ENCODE measurements at regions not wholly inside any gene's neighbourhood (a gene's known extent, or its start where the extent isn't known, plus 50 kb on each side); places are given as distances from the start of the nearest gene placed in this dataset.

DNA sequence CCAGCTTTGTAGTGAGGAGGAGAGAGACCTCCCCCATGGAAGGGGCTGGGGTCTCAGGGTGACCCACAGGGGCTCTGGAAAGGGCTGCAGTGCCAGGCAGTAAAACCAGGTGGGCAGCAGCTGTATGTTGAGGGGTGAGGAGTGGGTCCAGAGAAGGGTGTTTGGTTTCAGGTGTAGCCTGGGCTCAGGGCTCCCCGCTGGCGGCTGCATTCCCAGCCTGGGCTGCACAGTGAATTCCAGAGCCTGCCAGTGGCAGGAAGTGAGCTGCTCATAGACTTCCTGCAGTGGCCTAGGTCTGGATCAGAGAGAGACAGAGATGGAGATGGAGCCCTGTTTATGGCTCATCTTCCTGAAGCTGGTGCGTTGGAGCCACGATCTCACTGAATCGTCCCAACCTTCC, 356.4 kb downstream of the PTPRU start:
- in situ Hi-C loops (cut with HindIII; ENCODE audit: extremely low pct_ligation_motif_present, low pct_unique_long_range_greater_than_20kb) (no loop called here), intact Hi-C loops (cut with micrococcal nuclease; ENCODE audit: unreplicated experiment) (no loop called here)
- no TSS peak for BruUV-seq (replicated peaks)
- TF ChIP-seq, protein P1, sequence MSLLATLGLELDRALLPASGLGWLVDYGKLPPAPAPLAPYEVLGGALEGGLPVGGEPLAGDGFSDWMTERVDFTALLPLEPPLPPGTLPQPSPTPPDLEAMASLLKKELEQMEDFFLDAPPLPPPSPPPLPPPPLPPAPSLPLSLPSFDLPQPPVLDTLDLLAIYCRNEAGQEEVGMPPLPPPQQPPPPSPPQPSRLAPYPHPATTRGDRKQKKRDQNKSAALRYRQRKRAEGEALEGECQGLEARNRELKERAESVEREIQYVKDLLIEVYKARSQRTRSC (CRISPR knock-in tag; IDR thresholded peaks at IDR 0.05; ENCODE audit: low read depth) = no peak
- no peak for TF ChIP-seq ZNF780A (CRISPR knock-in tag; IDR thresholded peaks at IDR 0.05)
- no peak for TF ChIP-seq CAMTA2 (CRISPR knock-in tag; IDR thresholded peaks at IDR 0.05; ENCODE audit: borderline replicate concordance)
- TF ChIP-seq SP4 (CRISPR knock-in tag; IDR thresholded peaks at IDR 0.05) = no peak
- no peak for TF ChIP-seq ZNF616 (CRISPR knock-in tag; IDR thresholded peaks at IDR 0.05; ENCODE audit: low read depth)
- no peak for TF ChIP-seq HMGA1 (CRISPR knock-in tag; conservative IDR thresholded peaks at IDR 0.05)
- no peak for TF ChIP-seq ZNF652 (CRISPR knock-in tag; IDR thresholded peaks at IDR 0.05; ENCODE audit: borderline replicate concordance, low read depth)
- TF ChIP-seq ZNF446 (CRISPR knock-in tag; IDR thresholded peaks at IDR 0.05) = no peak
- no peak for TF ChIP-seq SRY (CRISPR knock-in tag; IDR thresholded peaks at IDR 0.05)
- TF ChIP-seq TBX3 (IDR thresholded peaks at IDR 0.05; ENCODE audit: borderline replicate concordance) = no peak
- H2AFZ ChIP-seq (ENCODE audit: low read length) = no peak overlapping the region
- H3K27ac ChIP-seq (ENCODE audit: extremely low read length, insufficient read depth, low read length) = no peak overlapping the region
- no peak overlapping the region for H3K4me3 ChIP-seq (replicated peaks in 1 of 3; ENCODE audit: insufficient read depth in 1 of 3, low read depth in 2 of 3, low read length in 3 of 3)
- WGBS (ENCODE audit: low lambda C conversion rate) = 0% methylated on average over 3 of the region's 5 CpGs
- H3K79me2 ChIP-seq (ENCODE audit: insufficient read depth, low read length) = no peaks in the 10 kb centered on the region
- DNase-seq (ENCODE audit: low spot score) (no peak), ATAC-seq (no peak; the same call in 2 of the 3 replicates), FAIRE-seq (no peak)
- H3K36me3 ChIP-seq (replicated peaks in 1 of 2; ENCODE audit: control insufficient read depth in 1 of 2, insufficient read depth in 2 of 2, low read length in 2 of 2) = no peaks in the 10 kb centered on the region
- H3K9me3 ChIP-seq (ENCODE audit: low read length) = no peaks in the 10 kb centered on the region
- no peaks in the 10 kb centered on the region for H4K20me1 ChIP-seq (ENCODE audit: insufficient read depth, low read length)
- no peaks in the 10 kb centered on the region; a peak in 2 of 5 replicates for H3K27me3 ChIP-seq (ENCODE audit: control insufficient read depth in 1 of 2, insufficient read depth in 2 of 2, low read length in 2 of 2)
- no peaks in the 10 kb centered on the region for H3K4me1 ChIP-seq (ENCODE audit: insufficient read depth, low read length)
- H3K4me2 ChIP-seq (ENCODE audit: low read depth, low read length) = no peak overlapping the region
- H3K9ac ChIP-seq (ENCODE audit: insufficient read depth, low read depth, low read length) = no peak overlapping the region
- ChIA-PET CTCF (ENCODE audit: low intra/inter-chr PET ratio, low total read pairs) (no interaction called here), POLR2A (no interaction called here)

DNA sequence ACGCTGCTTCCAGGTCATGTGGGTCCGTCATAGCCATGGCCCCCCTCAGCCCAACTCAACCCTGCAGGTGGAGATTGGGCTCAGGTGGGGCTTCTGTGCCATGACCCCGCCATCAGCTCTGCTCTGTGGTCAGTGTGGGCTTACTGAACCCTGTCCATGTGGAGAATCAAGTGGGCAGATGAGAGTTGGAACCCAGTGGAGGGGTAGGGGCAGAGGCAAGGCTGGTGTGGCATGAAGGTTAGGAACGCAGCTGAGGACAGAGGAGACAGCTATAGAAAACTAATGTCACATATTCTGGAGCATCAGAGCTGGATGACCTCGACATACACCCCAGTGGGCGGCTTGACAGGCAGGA, 355.9 kb downstream of the PTPRU start:
- Histone ChIP-seq H3K9me3 (ENCODE audit: low read length) (no peaks in the 10 kb centered on the region), H3K79me2 (ENCODE audit: insufficient read depth, low read length) (no peaks in the 10 kb centered on the region), H3K27ac (ENCODE audit: extremely low read length, insufficient read depth, low read length) (no peak overlapping the region), H3K9ac (ENCODE audit: insufficient read depth, low read depth, low read length) (no peak overlapping the region), H3K4me2 (ENCODE audit: low read depth, low read length) (no peak overlapping the region), H3K27me3 (ENCODE audit: control insufficient read depth in 1 of 2, insufficient read depth in 2 of 2, low read length in 2 of 2) (no peaks in the 10 kb centered on the region; a peak in 2 of 5 replicates), H3K4me3 (replicated peaks in 1 of 3; ENCODE audit: insufficient read depth in 1 of 3, low read depth in 2 of 3, low read length in 3 of 3) (no peak overlapping the region), H3K4me1 (ENCODE audit: insufficient read depth, low read length) (no peaks in the 10 kb centered on the region), H4K20me1 (ENCODE audit: insufficient read depth, low read length) (no peaks in the 10 kb centered on the region), H2AFZ (ENCODE audit: low read length) (no peak overlapping the region), H3K36me3 (replicated peaks in 1 of 2; ENCODE audit: control insufficient read depth in 1 of 2, insufficient read depth in 2 of 2, low read length in 2 of 2) (no peaks in the 10 kb centered on the region)
- intact Hi-C loops (cut with micrococcal nuclease; ENCODE audit: unreplicated experiment) = no loop called here
- WGBS (ENCODE audit: low lambda C conversion rate) = 3% methylated on average over 4 of the region's 6 CpGs
- ChIA-PET POLR2A (no interaction called here), CTCF (ENCODE audit: low intra/inter-chr PET ratio, low total read pairs) (no interaction called here)
- no peak for DNase-seq (ENCODE audit: low spot score)
- FAIRE-seq = no peak
- BruUV-seq (replicated peaks) = no TSS peak
- TF ChIP-seq ZNF33B (CRISPR knock-in tag; IDR thresholded peaks at IDR 0.05) = no peak
- TF ChIP-seq, protein P2, sequence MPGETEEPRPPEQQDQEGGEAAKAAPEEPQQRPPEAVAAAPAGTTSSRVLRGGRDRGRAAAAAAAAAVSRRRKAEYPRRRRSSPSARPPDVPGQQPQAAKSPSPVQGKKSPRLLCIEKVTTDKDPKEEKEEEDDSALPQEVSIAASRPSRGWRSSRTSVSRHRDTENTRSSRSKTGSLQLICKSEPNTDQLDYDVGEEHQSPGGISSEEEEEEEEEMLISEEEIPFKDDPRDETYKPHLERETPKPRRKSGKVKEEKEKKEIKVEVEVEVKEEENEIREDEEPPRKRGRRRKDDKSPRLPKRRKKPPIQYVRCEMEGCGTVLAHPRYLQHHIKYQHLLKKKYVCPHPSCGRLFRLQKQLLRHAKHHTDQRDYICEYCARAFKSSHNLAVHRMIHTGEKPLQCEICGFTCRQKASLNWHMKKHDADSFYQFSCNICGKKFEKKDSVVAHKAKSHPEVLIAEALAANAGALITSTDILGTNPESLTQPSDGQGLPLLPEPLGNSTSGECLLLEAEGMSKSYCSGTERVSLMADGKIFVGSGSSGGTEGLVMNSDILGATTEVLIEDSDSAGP (CRISPR knock-in tag; IDR thresholded peaks at IDR 0.05; ENCODE audit: borderline replicate concordance) = no peak
- TF ChIP-seq, protein P3, sequence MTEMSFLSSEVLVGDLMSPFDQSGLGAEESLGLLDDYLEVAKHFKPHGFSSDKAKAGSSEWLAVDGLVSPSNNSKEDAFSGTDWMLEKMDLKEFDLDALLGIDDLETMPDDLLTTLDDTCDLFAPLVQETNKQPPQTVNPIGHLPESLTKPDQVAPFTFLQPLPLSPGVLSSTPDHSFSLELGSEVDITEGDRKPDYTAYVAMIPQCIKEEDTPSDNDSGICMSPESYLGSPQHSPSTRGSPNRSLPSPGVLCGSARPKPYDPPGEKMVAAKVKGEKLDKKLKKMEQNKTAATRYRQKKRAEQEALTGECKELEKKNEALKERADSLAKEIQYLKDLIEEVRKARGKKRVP (CRISPR knock-in tag; IDR thresholded peaks at IDR 0.05) = no peak
- TF ChIP-seq HNF4G (IDR thresholded peaks at IDR 0.05; ENCODE audit: borderline replicate concordance, low read depth, low read length) = no peak
- no peak for TF ChIP-seq HNF4G (CRISPR knock-in tag; IDR thresholded peaks at IDR 0.05; ENCODE audit: borderline replicate concordance, low read depth)
- in situ Hi-C loops (cut with HindIII; ENCODE audit: extremely low pct_ligation_motif_present, low pct_unique_long_range_greater_than_20kb) = no loop called here
- no peak for ATAC-seq
